ENCODE measurements at regions not wholly inside any gene's neighbourhood (a gene's known extent, or its start where the extent isn't known, plus 50 kb on each side); places are given as distances from the start of the nearest gene placed in this dataset.

DNA sequence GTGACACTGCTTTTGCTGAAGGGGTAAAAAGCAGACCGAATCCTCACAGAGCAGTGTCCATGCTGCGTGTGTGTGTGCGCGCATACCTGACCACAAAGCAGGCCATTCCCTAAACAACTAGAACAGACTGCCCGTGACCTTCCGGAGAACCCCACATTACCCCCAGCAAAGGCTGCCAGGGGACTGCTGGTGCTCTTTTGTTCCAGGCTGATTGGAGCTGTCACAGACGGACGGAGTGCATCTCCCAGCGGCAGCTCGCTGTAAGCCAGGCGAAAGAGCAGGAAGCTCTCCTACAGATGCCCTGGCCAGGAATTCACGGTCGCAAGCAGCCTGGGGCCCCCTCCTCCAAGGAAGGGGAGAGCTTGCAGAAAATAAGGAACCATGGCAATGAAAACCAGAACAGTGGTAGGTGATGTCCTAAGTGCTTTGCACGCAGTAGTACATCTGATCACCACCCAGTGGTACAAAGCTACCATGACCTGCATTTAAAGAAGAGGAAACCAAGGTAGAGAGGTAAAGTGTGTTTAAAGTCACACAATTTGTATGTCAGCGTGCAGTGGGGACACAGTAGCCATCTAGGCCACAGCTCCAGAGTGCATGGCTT is 153.4 kb upstream of the DYNLRB2 start:
- Histone ChIP-seq H3K27me3 (peaks cover 13% of the 10 kb centered on the region), H3K27ac (no peak overlapping the region), H3K36me3 (no peaks in the 10 kb centered on the region), H3K9me3 (ENCODE audit: low read depth) (no peaks in the 10 kb centered on the region), H3K4me1 (ENCODE audit: low read depth) (no peaks in the 10 kb centered on the region), H3K4me3 (no peak overlapping the region)
- no peak for DNase-seq (ENCODE audit: low read depth in 1 of 2, low spot score in 1 of 2)
- TF ChIP-seq, protein P1, sequence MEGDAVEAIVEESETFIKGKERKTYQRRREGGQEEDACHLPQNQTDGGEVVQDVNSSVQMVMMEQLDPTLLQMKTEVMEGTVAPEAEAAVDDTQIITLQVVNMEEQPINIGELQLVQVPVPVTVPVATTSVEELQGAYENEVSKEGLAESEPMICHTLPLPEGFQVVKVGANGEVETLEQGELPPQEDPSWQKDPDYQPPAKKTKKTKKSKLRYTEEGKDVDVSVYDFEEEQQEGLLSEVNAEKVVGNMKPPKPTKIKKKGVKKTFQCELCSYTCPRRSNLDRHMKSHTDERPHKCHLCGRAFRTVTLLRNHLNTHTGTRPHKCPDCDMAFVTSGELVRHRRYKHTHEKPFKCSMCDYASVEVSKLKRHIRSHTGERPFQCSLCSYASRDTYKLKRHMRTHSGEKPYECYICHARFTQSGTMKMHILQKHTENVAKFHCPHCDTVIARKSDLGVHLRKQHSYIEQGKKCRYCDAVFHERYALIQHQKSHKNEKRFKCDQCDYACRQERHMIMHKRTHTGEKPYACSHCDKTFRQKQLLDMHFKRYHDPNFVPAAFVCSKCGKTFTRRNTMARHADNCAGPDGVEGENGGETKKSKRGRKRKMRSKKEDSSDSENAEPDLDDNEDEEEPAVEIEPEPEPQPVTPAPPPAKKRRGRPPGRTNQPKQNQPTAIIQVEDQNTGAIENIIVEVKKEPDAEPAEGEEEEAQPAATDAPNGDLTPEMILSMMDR (IDR thresholded peaks at IDR 0.05; ENCODE audit: low read depth, low read length) = no peak

DNA sequence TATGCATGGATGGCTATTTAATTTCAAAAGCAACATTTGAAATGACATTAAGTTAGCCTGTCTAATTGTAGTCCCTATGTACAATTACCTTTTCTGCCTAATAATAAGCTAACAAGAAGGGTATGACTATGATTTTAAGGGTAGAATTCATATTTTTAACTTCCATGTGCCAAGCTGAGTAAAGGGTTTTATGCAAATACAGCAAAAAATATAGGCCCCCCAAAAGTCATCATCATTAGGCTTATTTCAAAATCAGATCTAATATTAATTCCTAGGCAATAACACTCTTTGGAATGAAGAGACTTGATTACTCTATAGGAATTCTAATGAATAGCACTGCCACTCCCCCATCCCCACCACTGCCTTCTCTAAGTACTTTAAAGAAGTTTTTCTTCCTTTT is 155.9 kb upstream of the DYNLRB2 start:
- no peaks in the 10 kb centered on the region for H3K36me3 ChIP-seq
- H3K9me3 ChIP-seq (ENCODE audit: low read depth) = no peaks in the 10 kb centered on the region
- TF ChIP-seq, protein P1 (IDR thresholded peaks at IDR 0.05; ENCODE audit: low read depth, low read length) = no peak
- H3K27me3 ChIP-seq = peaks cover 11% of the 10 kb centered on the region
- no peak overlapping the region for H3K4me3 ChIP-seq
- DNase-seq (ENCODE audit: low read depth in 1 of 2, low spot score in 1 of 2) = no peak
- no peak overlapping the region for H3K27ac ChIP-seq
- H3K4me1 ChIP-seq (ENCODE audit: low read depth) = no peaks in the 10 kb centered on the region

DNA sequence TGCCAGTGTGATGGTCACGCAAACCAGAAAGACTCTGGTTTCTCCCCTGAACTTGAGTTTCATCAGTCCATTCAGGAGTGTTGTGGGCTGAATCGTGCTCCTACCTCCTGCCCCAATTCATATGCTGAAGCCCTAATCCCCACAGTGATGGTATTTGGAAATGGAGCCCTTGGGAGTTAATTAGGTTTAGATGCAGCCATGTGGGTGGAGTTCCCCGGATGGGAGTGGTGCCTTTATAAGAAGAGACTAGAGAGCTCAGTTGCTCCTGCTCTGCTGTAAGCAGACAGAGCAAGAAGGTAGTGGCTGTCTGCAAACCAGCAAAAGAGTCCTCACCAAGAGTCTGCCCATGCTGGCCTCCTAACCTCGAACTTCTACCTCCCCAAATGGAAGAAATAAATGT is 160.3 kb upstream of the DYNLRB2 start:
- Histone ChIP-seq H3K27me3 (peaks cover 6% of the 10 kb centered on the region), H3K9me3 (ENCODE audit: low read depth) (no peaks in the 10 kb centered on the region), H3K4me3 (no peak overlapping the region), H3K4me1 (ENCODE audit: low read depth) (no peaks in the 10 kb centered on the region), H3K27ac (no peak overlapping the region), H3K36me3 (no peaks in the 10 kb centered on the region)
- DNase-seq (ENCODE audit: low read depth in 1 of 2, low spot score in 1 of 2) = no peak
- TF ChIP-seq, protein P1 (IDR thresholded peaks at IDR 0.05; ENCODE audit: low read depth, low read length) = no peak

DNA sequence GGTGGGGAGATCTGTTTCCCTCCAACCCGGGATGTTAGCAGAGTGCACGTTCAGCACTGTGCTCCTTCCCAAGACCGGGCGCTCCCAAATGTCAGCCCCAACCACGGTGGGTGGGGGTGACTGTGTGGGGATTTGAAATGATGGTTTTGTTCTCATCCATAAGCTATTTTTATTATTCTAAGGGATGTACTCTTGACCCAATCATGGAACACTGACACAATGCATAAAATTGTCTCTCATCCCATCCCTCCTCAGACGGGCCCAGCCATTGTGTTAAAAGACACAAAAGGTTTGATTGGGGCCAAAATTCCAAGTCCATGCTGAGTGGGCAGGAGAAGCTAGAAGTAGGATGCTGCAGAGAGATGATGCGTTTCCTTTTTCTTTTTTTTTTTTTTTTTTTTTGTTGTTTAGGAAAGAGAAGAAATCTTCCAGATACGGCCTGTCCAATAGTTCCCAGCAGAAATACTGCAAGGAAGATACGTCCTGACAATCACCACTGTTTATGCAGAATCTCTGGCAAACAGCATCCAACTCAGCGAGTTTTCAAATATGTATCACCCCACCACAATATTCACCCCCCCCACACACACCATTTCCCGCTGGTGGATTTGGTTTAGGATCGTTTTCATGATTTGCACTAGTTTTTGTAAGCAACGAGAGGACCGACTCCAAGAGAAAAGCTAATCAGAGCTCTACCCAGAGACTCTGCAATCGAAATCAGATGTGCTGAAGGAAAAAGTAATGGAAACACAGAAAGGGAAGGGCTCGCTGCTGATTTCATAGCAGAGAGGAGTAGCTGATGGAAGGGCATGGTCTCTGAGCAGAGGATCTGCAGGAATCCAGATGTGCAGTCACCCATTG is 163.5 kb upstream of the DYNLRB2 start:
- TF ChIP-seq, protein P1 (IDR thresholded peaks at IDR 0.05; ENCODE audit: low read depth, low read length) = no peak
- no peaks in the 10 kb centered on the region for H3K36me3 ChIP-seq
- DNase-seq (ENCODE audit: low read depth in 1 of 2, low spot score in 1 of 2) = no peak

DNA sequence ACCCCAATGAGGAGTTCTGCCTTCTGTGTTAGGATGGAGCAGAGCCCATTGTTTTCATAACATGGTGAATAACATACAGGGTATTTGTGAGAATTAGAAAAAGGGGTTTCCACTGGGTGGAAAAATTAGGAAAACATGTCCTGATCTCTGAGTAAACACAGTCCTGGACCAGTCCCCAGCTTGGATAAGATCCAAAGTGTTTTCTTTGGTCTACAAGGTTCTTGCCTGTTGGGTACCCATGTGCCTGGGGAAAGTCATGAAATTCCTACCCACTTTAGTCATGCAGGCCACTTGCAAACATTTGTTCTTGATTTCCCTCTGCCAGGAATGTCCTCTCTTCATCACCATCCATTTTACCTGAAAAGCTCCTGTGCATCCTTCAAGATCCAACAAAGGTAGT is 164.8 kb upstream of the DYNLRB2 start:
- Histone ChIP-seq H3K27me3 (peaks cover 6% of the 10 kb centered on the region), H3K27ac (no peak overlapping the region), H3K9me3 (ENCODE audit: low read depth) (no peaks in the 10 kb centered on the region), H3K36me3 (no peaks in the 10 kb centered on the region), H3K4me1 (ENCODE audit: low read depth) (no peaks in the 10 kb centered on the region), H3K4me3 (no peak overlapping the region)
- no peak for DNase-seq (ENCODE audit: low read depth in 1 of 2, low spot score in 1 of 2)
- TF ChIP-seq, protein P1 (IDR thresholded peaks at IDR 0.05; ENCODE audit: low read depth, low read length) = no peak

More for the DNA sequence above, 163.5 kb upstream of the DYNLRB2 start:
- Histone ChIP-seq H3K9me3 (ENCODE audit: low read depth) (no peaks in the 10 kb centered on the region), H3K4me3 (no peak overlapping the region), H3K27ac (no peak overlapping the region), H3K4me1 (ENCODE audit: low read depth) (no peaks in the 10 kb centered on the region), H3K27me3 (peaks cover 6% of the 10 kb centered on the region)
